IPS-18a (cell line): ENCODE measurements at regions not wholly inside any gene's neighbourhood (a gene's known extent, or its start where the extent isn't known, plus 50 kb on each side); places are given as distances from the start of the nearest gene placed in this dataset.
"Not testable (repeated sequence)": the region's sequence is repeated elsewhere in the genome, so short reads cannot be mapped to it uniquely, and the experiment has no call there.

ENCODE experiments used
- H3K27ac ChIP-seq: one replicate; pipeline ENCODE4 v1.5.1; 2013; ENCODE audit warnings: low read length
- H3K27me3 ChIP-seq: one replicate; pipeline ENCODE4 v1.6.1; 2013; ENCODE audit warnings: mild to moderate bottlenecking, low read length; ENCODE audit not compliant: control insufficient read depth, insufficient read depth
- H3K36me3 ChIP-seq: one replicate; pipeline ENCODE4 v1.6.1; 2013; ENCODE audit warnings: low read depth, low read length; ENCODE audit not compliant: control insufficient read depth
- H3K4me1 ChIP-seq: one replicate; pipeline ENCODE4 v1.6.1; 2013; ENCODE audit warnings: low read depth, low read length; ENCODE audit not compliant: control insufficient read depth
- H3K4me3 ChIP-seq: one replicate; pipeline ENCODE4 v1.5.1; 2013; ENCODE audit warnings: low read length
- H3K9ac ChIP-seq: one replicate; pipeline ENCODE4 v1.6.1; 2013; ENCODE audit warnings: mild to moderate bottlenecking, low read length, moderate library complexity
- H3K9me3 ChIP-seq: one replicate; pipeline ENCODE4 v1.6.1; 2013; ENCODE audit warnings: low read depth, low read length; ENCODE audit not compliant: control insufficient read depth

DNA sequence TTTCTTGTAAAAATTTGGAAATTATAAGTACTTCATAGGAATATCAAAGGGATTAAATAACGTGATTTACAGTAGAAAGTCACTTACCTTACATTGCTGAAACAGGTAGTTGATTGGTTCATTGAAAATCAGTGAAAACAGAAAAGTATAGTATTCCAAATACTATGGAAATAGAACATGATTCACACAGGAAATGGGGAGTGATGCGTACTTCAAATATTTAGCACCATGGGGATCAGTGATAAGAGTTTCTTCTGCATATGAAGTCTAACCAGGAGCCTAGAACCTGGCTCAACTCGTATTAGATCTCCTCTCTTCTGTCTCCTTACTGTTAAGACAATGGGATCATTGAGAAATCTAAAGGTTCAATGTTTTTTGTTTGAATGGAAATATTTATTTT is 133.3 kb downstream of the FAM174A start:
- no peak overlapping the region for H3K4me3 ChIP-seq
- H3K4me1 ChIP-seq, result no peaks in the 10 kb centered on the region
- no peaks in the 10 kb centered on the region for H3K27me3 ChIP-seq
- H3K9ac ChIP-seq, result no peak overlapping the region
- no peak overlapping the region for H3K27ac ChIP-seq
- no peaks in the 10 kb centered on the region for H3K9me3 ChIP-seq
- no peaks in the 10 kb centered on the region for H3K36me3 ChIP-seq

DNA sequence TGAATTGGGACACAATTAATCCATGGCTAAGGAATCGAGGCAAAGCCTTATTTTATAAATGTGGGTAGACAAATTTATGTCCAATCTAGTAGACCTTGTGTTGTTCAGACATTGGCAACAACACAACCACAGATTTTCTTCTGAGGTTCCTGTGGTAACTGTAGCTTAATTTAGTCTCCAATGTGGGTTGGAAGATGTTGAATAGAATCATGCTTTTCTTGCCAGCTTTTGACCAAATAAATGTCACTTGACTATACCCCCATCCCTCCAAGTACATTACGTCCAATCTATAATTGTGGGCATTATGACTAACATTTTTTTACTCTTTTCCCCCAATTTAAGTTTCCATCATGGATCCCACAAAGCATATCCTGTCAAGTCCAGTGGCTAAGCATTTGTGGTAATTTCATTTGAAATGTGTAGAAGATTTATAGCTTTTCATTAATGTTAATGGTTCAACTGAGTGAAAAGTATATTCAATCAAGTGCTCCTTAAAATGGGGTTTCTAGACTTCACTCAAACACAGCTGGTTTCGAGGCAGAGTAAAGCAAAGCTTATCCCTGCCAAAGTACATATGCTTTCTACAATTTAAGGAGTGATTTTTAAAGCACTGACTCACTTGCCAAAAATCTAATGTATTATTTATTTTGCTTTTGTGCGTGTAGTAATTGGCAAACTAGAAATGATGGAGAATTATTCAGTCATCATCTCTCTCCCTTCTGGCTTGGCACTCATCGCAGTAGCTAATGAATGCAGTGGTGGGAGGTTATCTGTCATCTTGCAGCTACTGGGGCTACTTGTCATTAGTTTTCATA is 141.8 kb downstream of the FAM174A start:
- Histone ChIP-seq H3K27ac (no peak overlapping the region), H3K36me3 (no peaks in the 10 kb centered on the region), H3K9me3 (no peaks in the 10 kb centered on the region), H3K9ac (no peak overlapping the region), H3K4me1 (no peaks in the 10 kb centered on the region), H3K27me3 (no peaks in the 10 kb centered on the region), H3K4me3 (no peak overlapping the region)

DNA sequence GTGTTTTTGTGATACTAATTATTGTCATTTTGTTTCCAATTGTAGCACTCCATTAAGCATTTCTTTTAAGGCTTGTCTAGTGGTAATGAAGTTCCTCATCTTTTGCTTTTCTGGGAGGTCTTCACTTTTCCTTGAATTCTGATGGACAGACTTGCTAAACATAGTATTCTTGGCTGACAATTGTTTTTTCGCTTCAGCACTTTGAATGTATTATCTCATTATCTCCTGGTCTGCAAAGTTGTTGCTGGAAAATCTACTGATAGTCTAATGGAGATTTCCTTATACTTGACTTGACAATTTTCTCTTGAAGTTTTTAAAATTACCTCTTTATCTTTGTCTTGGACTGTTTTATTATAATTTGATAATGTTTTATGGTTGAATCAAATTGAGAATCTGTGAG is 147.5 kb downstream of the FAM174A start:
- Histone ChIP-seq H3K9me3 (peaks cover 4% of the 10 kb centered on the region), H3K27me3 (no peaks in the 10 kb centered on the region), H3K36me3 (no peaks in the 10 kb centered on the region), H3K27ac (no peak overlapping the region), H3K4me3 (no peak overlapping the region), H3K4me1 (no peaks in the 10 kb centered on the region), H3K9ac (no peak overlapping the region)

- H3K27me3 ChIP-seq, result no peaks in the 10 kb centered on the region
- H3K9ac ChIP-seq, result no peak overlapping the region
- H3K27ac ChIP-seq, result no peak overlapping the region
- H3K4me1 ChIP-seq, result no peaks in the 10 kb centered on the region
- peaks cover 4% of the 10 kb centered on the region for H3K9me3 ChIP-seq
- no peaks in the 10 kb centered on the region for H3K36me3 ChIP-seq
- no peak overlapping the region for H3K4me3 ChIP-seq
Measured at GRCh38 chr5:100683881-100684280, 148.7 kb downstream of the FAM174A start.

DNA sequence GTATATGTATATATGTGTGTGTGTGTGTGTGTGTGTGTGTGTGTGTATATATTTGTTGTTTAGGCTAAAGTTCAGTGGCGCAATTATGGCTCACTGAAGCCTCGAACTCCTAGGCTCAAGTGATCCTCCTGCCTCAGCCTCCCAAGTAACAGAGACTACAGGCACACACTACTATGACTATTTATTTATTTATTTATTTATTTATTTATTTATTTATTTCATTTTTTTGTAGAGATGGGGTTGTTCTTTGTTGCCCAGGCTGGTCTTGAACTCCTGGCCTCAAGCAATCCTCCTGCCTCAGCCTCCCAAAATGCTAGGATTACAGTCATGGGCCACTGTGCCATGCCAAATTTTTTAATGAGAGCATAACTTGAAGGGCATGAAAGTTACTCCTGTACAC is 149.9 kb downstream of the FAM174A start:
- H3K9me3 ChIP-seq, H3K9ac ChIP-seq, H3K36me3 ChIP-seq, H3K4me3 ChIP-seq, H3K4me1 ChIP-seq, H3K27me3 ChIP-seq, H3K27ac ChIP-seq: not testable (repeated sequence)

GRCh38 chr5:100688834-100689233 is 153.7 kb downstream of the FAM174A start:
- H3K4me3 ChIP-seq, H3K9ac ChIP-seq: not testable (repeated sequence)

GRCh38 chr5:100690036-100690560 is 154.9 kb downstream of the FAM174A start:
- Histone ChIP-seq H3K27ac (no peak overlapping the region), H3K27me3 (no peaks in the 10 kb centered on the region), H3K9ac (no peak overlapping the region), H3K4me3 (no peak overlapping the region), H3K36me3 (no peaks in the 10 kb centered on the region), H3K4me1 (no peaks in the 10 kb centered on the region), H3K9me3 (no peaks in the 10 kb centered on the region)

More at GRCh38 chr5:100688834-100689233, 153.7 kb downstream of the FAM174A start:
- H3K9me3 ChIP-seq, H3K27me3 ChIP-seq, H3K4me1 ChIP-seq, H3K36me3 ChIP-seq, H3K27ac ChIP-seq: not testable (repeated sequence)

DNA sequence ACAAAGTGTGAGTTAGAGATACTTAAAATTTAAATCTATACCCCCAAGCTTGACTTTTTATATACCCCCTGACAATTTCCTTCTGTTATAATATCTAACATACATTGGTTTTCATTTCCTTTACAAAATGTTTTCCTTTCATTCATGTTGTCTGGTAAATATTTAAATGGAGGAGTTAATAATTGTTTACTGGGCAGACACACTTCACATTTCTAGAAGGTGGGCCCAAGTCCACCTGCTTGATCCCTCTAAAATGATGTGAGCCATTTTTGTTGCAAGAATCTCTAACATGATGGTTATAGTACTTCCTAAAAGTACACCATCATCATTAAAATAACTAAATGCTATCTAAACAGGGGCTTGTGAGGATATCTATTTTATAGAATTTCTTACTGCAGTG is 155.9 kb downstream of the FAM174A start:
- H3K27ac ChIP-seq, result no peak overlapping the region
- H3K4me3 ChIP-seq, result no peak overlapping the region
- H3K36me3 ChIP-seq, result no peaks in the 10 kb centered on the region
- no peak overlapping the region for H3K9ac ChIP-seq
- H3K27me3 ChIP-seq, result no peaks in the 10 kb centered on the region
- H3K9me3 ChIP-seq, result no peaks in the 10 kb centered on the region
- H3K4me1 ChIP-seq, result no peaks in the 10 kb centered on the region

- Histone ChIP-seq H3K9me3 (no peaks in the 10 kb centered on the region), H3K36me3 (no peaks in the 10 kb centered on the region), H3K27me3 (no peaks in the 10 kb centered on the region), H3K9ac (no peak overlapping the region), H3K27ac (no peak overlapping the region), H3K4me3 (no peak overlapping the region), H3K4me1 (no peaks in the 10 kb centered on the region)
Measured at GRCh38 chr5:100691548-100691947, 156.4 kb downstream of the FAM174A start.

DNA sequence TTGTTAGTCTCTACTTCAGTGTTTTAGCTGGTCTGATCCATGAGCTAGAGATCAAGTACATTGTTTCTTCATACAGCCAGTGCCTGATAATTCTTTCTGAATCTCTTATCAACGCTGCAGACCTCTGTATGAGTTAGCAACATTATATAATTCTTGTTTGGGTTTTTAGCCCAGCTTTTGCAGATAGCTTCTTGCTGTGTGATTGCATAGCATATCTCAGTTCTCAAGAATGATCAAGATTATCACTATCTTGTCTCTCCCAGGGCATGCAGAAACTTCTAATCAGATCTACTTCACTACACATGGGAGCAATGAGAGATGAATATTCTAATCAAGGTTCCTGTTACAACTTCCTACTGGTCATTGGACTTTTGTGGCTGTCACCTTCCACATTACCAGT is 158.3 kb downstream of the FAM174A start:
- Histone ChIP-seq H3K9me3 (no peaks in the 10 kb centered on the region), H3K4me1 (peaks cover 4% of the 10 kb centered on the region), H3K9ac (no peak overlapping the region), H3K27ac (no peak overlapping the region), H3K4me3 (no peak overlapping the region), H3K27me3 (no peaks in the 10 kb centered on the region), H3K36me3 (no peaks in the 10 kb centered on the region)

GRCh38 chr5:100694100-100694499 is 158.9 kb downstream of the FAM174A start:
- no peak overlapping the region for H3K27ac ChIP-seq
- no peaks in the 10 kb centered on the region for H3K36me3 ChIP-seq
- no peak overlapping the region for H3K9ac ChIP-seq
- H3K4me3 ChIP-seq, result no peak overlapping the region
- no peaks in the 10 kb centered on the region for H3K27me3 ChIP-seq
- H3K4me1 ChIP-seq, result peaks cover 4% of the 10 kb centered on the region
- no peaks in the 10 kb centered on the region for H3K9me3 ChIP-seq

DNA sequence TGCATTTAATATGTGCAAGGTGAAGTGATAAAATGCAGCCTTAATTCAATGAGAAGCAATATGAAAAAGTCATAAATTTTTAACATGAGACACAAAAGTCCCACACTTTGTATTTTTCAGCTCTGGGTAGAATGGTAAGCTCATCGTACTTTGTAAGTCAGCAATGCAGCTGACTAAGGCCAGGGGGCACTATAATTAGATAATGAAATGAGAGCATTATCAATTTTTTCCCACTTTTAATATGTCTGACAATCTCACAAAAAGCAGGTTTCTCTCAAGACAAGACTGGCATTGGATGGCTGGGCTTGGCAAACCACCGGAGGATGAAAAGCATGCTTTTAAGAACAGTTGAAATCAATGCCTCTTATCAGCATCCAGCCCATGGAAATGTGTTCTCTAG is 162.8 kb downstream of the FAM174A start:
- Histone ChIP-seq H3K36me3 (no peaks in the 10 kb centered on the region), H3K9ac (no peak overlapping the region), H3K4me3 (no peak overlapping the region), H3K27me3 (no peaks in the 10 kb centered on the region), H3K4me1 (peaks cover 4% of the 10 kb centered on the region), H3K9me3 (no peaks in the 10 kb centered on the region), H3K27ac (no peak overlapping the region)
